Activated T-helper 17 cell treated with anti-CD3 and anti-CD28 coated beads, Interleukin-2, amount 50 U/mL, for 72 hours (primary cell): ENCODE measurements at regions not wholly inside any gene's neighbourhood (a gene's known extent, or its start where the extent isn't known, plus 50 kb on each side); places are given as distances from the start of the nearest gene placed in this dataset.
"Not testable (repeated sequence)": the region's sequence is repeated elsewhere in the genome, so short reads cannot be mapped to it uniquely, and the experiment has no call there.

Experiments
- ATAC-seq: fragments of 150-1000 bp; cut with Tn5 transposase; replicated peaks from 2 replicates; pipeline ENCODE4 v1.10.0; 2021; ENCODE audit warnings: mild to moderate bottlenecking, moderate library complexity
- H3K27ac Mint-ChIP-seq: one replicate; pipeline ENCODE4 v1.8.0; 2022; ENCODE audit warnings: mixed read lengths
- H3K27me3 Mint-ChIP-seq: one replicate; pipeline ENCODE4 v1.8.0; 2022; ENCODE audit warnings: mixed read lengths
- H3K36me3 Mint-ChIP-seq: one replicate; pipeline ENCODE4 v1.8.0; 2022; ENCODE audit warnings: low read depth, mild to moderate bottlenecking, mixed read lengths
- H3K4me1 Mint-ChIP-seq: one replicate; pipeline ENCODE4 v1.8.0; 2022; ENCODE audit warnings: mixed read lengths
- H3K4me3 Mint-ChIP-seq: one replicate; pipeline ENCODE4 v1.8.0; 2022; ENCODE audit warnings: mild to moderate bottlenecking, mixed read lengths
- H3K9me3 Mint-ChIP-seq: one replicate; pipeline ENCODE4 v1.8.0; 2022; ENCODE audit warnings: mixed read lengths

GRCh38 chr4:117014236-117014635, 71.1 kb downstream of the TRAM1L1 start:
- ATAC-seq, result no peak

DNA sequence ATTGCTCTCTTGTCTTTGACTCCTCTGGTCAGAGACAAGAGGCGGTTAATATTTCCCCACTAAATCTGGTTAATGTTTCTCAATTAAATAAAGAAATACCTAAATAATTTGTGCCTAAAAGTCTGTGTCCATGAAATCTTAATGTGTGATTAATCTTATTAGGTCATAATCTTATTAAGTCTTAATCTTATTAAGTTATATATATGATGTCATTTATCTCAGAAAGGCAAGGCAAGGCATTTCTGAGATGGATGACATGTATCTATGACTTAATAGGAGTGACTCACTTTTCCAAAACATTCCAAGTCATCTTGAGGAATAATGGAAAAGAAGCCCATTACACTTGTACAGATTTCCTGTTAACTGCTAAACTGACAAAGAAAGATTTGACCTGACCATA, 74.7 kb downstream of the TRAM1L1 start:
- Mint-ChIP-seq H3K27ac (no peak overlapping the region), H3K4me3 (no peak overlapping the region), H3K4me1 (no peaks in the 10 kb centered on the region)

More at GRCh38 chr4:117014236-117014635, 71.1 kb downstream of the TRAM1L1 start:
- H3K36me3 Mint-ChIP-seq, result no peaks in the 10 kb centered on the region
- H3K4me3 Mint-ChIP-seq, result no peak overlapping the region
- H3K27me3 Mint-ChIP-seq, result no peaks in the 10 kb centered on the region
- peaks cover 9% of the 10 kb centered on the region for H3K9me3 Mint-ChIP-seq
- no peaks in the 10 kb centered on the region for H3K4me1 Mint-ChIP-seq
- no peak overlapping the region for H3K27ac Mint-ChIP-seq

GRCh38 chr4:117001077-117001476, 84.3 kb downstream of the TRAM1L1 start:
- H3K27ac Mint-ChIP-seq, result no peak overlapping the region
- H3K4me1 Mint-ChIP-seq, result no peaks in the 10 kb centered on the region
- H3K36me3 Mint-ChIP-seq, result no peaks in the 10 kb centered on the region
- H3K4me3 Mint-ChIP-seq, result no peak overlapping the region
- H3K27me3 Mint-ChIP-seq, result no peaks in the 10 kb centered on the region
- ATAC-seq, result no peak
- no peaks in the 10 kb centered on the region for H3K9me3 Mint-ChIP-seq

More for the DNA sequence above, 74.7 kb downstream of the TRAM1L1 start:
- ATAC-seq, result no peak
- no peaks in the 10 kb centered on the region for H3K36me3 Mint-ChIP-seq
- no peaks in the 10 kb centered on the region for H3K27me3 Mint-ChIP-seq
- peaks cover 10% of the 10 kb centered on the region for H3K9me3 Mint-ChIP-seq

DNA sequence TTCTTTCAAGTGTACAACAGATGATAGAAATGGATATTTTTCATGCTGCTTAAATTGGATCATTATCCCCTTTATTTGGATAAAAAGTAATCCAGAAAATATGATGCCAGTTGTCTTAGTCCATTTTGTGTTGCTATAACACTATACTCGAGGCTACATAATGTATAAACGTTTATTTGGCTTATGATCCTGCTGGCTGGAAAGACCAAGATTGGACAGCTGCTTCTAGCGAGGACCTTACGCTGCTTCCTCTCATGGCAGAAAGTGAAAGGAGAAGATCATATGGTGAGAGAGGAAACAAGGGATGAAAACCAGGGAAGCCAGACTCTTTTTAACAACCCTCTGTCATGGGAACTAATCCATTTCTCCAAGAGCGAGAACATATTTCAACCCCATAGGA, 102.7 kb downstream of the TRAM1L1 start:
- no peak for ATAC-seq
- H3K4me3 Mint-ChIP-seq, result no peak overlapping the region
- H3K36me3 Mint-ChIP-seq, result no peaks in the 10 kb centered on the region
- H3K27me3 Mint-ChIP-seq, result no peaks in the 10 kb centered on the region
- no peaks in the 10 kb centered on the region for H3K4me1 Mint-ChIP-seq
- H3K9me3 Mint-ChIP-seq, result peaks cover 6% of the 10 kb centered on the region
- H3K27ac Mint-ChIP-seq, result no peak overlapping the region

- not testable (repeated sequence) for H3K27me3 Mint-ChIP-seq, H3K36me3 Mint-ChIP-seq, H3K4me3 Mint-ChIP-seq, ATAC-seq, H3K9me3 Mint-ChIP-seq, H3K4me1 Mint-ChIP-seq, H3K27ac Mint-ChIP-seq
Observed at GRCh38 chr4:116980436-116980835, 104.9 kb downstream of the TRAM1L1 start.

- Mint-ChIP-seq H3K9me3 (peaks cover 4% of the 10 kb centered on the region), H3K4me3 (no peak overlapping the region), H3K27me3 (no peaks in the 10 kb centered on the region), H3K4me1 (no peaks in the 10 kb centered on the region), H3K36me3 (no peaks in the 10 kb centered on the region), H3K27ac (no peak overlapping the region)
- ATAC-seq, result no peak
Observed at GRCh38 chr4:116959045-116959444, 126.3 kb downstream of the TRAM1L1 start.

GRCh38 chr4:116953947-116954346, 131.4 kb downstream of the TRAM1L1 start:
- Mint-ChIP-seq H3K27ac (no peak overlapping the region), H3K9me3 (peaks cover 4% of the 10 kb centered on the region), H3K4me1 (no peaks in the 10 kb centered on the region), H3K36me3 (no peaks in the 10 kb centered on the region), H3K27me3 (no peaks in the 10 kb centered on the region), H3K4me3 (no peak overlapping the region)
- no peak for ATAC-seq

GRCh38 chr4:116952530-116953136, 132.7 kb downstream of the TRAM1L1 start:
- no peak for ATAC-seq
- Mint-ChIP-seq H3K27ac (no peak overlapping the region), H3K36me3 (no peaks in the 10 kb centered on the region), H3K9me3 (peaks cover 4% of the 10 kb centered on the region), H3K4me3 (no peak overlapping the region), H3K4me1 (no peaks in the 10 kb centered on the region), H3K27me3 (no peaks in the 10 kb centered on the region)

- H3K4me1 Mint-ChIP-seq, result no peaks in the 10 kb centered on the region
- no peak overlapping the region for H3K27ac Mint-ChIP-seq
- no peaks in the 10 kb centered on the region for H3K9me3 Mint-ChIP-seq
- H3K27me3 Mint-ChIP-seq, result no peaks in the 10 kb centered on the region
- H3K36me3 Mint-ChIP-seq, result no peaks in the 10 kb centered on the region
- no peak overlapping the region for H3K4me3 Mint-ChIP-seq
- ATAC-seq, result no peak
Observed at GRCh38 chr4:116949856-116950255, 135.5 kb downstream of the TRAM1L1 start.

- ATAC-seq, result no peak
- Mint-ChIP-seq H3K9me3 (peaks cover 2% of the 10 kb centered on the region), H3K4me1 (no peaks in the 10 kb centered on the region), H3K27me3 (no peaks in the 10 kb centered on the region), H3K36me3 (no peaks in the 10 kb centered on the region), H3K27ac (no peak overlapping the region), H3K4me3 (no peak overlapping the region)
Observed at GRCh38 chr4:116942315-116942714, 143.1 kb downstream of the TRAM1L1 start.

DNA sequence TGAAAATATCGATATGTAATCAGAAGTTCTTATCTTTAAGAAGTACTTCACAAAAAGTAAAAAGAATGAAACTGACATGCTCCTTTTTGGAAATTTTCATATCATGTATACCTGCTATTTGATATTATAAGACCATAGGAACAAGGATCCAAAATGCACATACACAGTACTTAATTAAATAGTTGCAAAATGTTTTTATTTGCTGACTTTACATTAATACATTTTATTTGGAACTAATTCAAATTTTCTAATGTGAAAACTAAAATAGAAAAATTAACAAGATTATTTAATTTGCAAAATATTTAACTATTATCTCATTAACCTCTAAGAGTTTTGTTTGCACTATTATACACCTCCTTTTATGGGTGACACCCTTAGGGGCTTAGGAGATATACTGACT, 155.0 kb downstream of the TRAM1L1 start:
- no peaks in the 10 kb centered on the region for H3K27me3 Mint-ChIP-seq
- no peaks in the 10 kb centered on the region for H3K9me3 Mint-ChIP-seq
- no peak for ATAC-seq
- H3K36me3 Mint-ChIP-seq, result no peaks in the 10 kb centered on the region
- H3K27ac Mint-ChIP-seq, result no peak overlapping the region
- no peak overlapping the region for H3K4me3 Mint-ChIP-seq
- H3K4me1 Mint-ChIP-seq, result no peaks in the 10 kb centered on the region

DNA sequence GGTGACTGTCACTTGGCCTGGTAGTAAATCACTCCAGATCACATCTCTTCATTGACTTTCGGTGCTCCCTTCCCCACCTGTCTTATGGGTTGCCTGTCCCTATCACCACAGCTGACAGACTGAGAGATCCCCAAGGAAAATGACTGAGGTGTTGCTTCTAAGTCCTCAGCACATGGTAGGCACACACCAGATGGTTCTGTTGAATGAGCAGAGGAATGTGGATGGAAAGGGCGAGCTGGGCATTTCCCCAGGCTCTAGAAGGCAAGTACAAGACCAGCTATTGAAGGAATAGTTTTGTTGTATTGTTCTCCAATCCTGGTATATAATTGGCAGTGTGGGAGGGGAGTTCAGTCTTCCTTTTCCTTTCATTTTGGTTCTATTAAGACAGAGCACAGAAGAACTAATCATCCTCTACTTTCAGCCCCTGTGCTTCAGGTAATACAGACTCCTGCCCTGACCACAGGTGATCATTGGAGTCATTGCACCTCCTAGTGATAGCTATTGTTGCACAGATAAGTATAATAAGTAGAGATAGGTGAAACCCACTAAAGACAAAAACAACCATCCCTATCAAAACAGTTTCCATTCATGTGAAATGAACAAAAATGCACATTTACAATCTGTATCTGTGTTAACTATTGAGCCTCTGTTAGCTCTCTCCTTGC, 158.6 kb downstream of the TRAM1L1 start:
- Mint-ChIP-seq H3K36me3 (no peaks in the 10 kb centered on the region), H3K27me3 (peaks cover 3% of the 10 kb centered on the region), H3K4me3 (no peak overlapping the region), H3K4me1 (no peaks in the 10 kb centered on the region), H3K27ac (no peak overlapping the region), H3K9me3 (peaks cover 6% of the 10 kb centered on the region)
- ATAC-seq, result no peak

DNA sequence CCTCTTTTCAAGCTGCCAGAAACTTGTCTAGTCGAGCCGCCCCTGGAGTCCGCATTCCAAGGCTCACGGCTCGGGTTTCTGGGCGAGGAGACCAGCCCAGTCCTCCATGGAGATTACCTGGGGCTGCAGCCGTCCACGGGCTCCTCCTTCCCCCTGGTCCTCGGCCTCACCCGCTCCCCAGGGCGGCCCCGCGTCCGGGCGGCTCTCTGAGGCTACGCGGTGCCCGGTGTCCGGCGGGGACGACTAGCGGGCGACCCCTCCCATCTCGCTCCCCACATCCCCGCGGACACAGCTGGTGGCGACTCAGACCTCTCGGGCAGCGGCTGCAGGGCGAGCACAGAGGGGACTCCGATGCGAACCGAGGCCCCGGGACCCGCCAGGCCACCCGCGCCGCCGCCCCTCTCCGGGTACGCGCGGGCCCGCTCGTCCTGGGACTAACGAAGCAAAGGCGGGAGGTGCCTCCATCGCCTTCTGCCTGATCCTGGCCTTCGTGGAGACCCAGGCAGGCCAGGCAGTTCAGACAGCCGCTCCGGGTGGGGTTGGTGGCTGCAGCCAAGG, 159.4 kb downstream of the TRAM1L1 start:
- Mint-ChIP-seq H3K4me3 (no peak overlapping the region), H3K27ac (no peak overlapping the region), H3K36me3 (no peaks in the 10 kb centered on the region), H3K27me3 (peaks cover 3% of the 10 kb centered on the region), H3K4me1 (no peaks in the 10 kb centered on the region), H3K9me3 (peaks cover 10% of the 10 kb centered on the region)
- no peak for ATAC-seq

GRCh38 chr4:116923389-116923788, 162.0 kb downstream of the TRAM1L1 start:
- H3K27me3 Mint-ChIP-seq, result peaks cover 3% of the 10 kb centered on the region
- peaks cover 14% of the 10 kb centered on the region for H3K9me3 Mint-ChIP-seq
- no peak overlapping the region for H3K4me3 Mint-ChIP-seq
- ATAC-seq, result no peak
- no peaks in the 10 kb centered on the region for H3K36me3 Mint-ChIP-seq
- H3K4me1 Mint-ChIP-seq, result no peaks in the 10 kb centered on the region
- H3K27ac Mint-ChIP-seq, result no peak overlapping the region

GRCh38 chr4:116913451-116913850, 171.9 kb downstream of the TRAM1L1 start:
- no peak overlapping the region for H3K4me3 Mint-ChIP-seq
- no peaks in the 10 kb centered on the region for H3K27me3 Mint-ChIP-seq
- peaks cover 2% of the 10 kb centered on the region for H3K9me3 Mint-ChIP-seq
- no peaks in the 10 kb centered on the region for H3K36me3 Mint-ChIP-seq
- H3K4me1 Mint-ChIP-seq, result no peaks in the 10 kb centered on the region
- no peak for ATAC-seq
- H3K27ac Mint-ChIP-seq, result no peak overlapping the region
